Activated CD4-positive, alpha-beta T cell treated with anti-CD3 and anti-CD28 coated beads, Interleukin-2, amount 50 U/mL, for 1 hour (primary cell): ENCODE measurements at regions not wholly inside any gene's neighbourhood (a gene's known extent, or its start where the extent isn't known, plus 50 kb on each side); places are given as distances from the start of the nearest gene placed in this dataset.
"Not testable (repeated sequence)": the region's sequence is repeated elsewhere in the genome, so short reads cannot be mapped to it uniquely, and the experiment has no call there.

ENCODE experiments used
- DNase-seq: peaks from one replicate; pipeline ENCODE4 v3.0.0-alpha.2; 2020

DNA sequence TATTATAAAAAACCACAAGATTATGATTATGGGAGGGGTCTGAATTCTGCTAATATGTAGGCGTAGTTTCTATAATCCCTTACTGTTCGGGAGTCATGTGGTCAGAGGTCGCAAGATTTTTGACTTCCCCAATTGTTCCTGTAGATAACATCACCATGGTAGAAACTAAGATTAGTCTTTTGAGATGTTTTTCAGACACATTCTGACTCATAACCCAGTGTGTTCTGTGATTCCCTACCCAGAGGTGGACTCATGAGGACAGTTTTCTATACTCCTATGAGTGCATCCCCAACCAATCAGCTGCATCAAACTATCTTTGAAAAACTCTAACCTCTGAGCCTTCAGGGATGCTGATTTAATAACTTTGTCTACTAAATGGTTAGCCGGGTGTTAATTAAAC lies 175.5 kb downstream of the RFPL4B start:
- no peak for DNase-seq

DNA sequence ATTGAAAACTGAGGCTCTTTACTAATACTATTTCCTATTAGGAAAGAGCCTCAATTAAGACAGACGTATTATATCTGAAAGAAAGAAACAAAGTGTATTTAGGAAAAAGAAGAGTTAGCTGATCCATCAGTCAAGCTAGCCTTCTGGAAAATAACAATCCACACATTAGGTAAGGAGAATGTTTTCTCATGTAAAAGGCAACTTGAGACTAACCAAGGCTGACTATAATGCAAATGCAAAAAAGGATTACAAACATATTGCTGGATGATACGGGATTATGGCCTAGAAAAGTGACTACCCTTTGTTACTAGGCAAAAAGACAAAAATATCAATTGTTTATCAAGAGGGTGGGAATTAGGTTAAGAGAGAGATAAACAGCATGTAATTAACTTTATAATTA lies 176.9 kb downstream of the RFPL4B start:
- DNase-seq: no peak

DNA sequence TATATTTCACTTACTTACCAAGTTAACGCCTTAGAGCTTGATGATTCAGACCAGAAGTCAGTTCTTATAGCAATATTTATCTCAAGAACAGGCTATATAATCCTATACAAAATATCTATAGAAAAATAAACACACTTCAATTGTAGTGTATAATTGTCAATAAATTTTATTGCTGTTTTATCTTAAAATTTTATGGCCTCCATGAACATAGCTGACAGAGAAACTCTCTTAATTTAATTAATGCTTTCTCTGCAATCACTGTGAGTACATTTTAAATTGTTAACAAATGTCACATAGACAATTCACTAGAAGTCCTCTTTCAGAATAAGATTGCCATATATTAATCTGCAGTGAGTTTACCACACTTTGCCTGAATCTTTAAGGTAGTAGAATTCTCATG lies 178.6 kb downstream of the RFPL4B start:
- no peak for DNase-seq

DNA sequence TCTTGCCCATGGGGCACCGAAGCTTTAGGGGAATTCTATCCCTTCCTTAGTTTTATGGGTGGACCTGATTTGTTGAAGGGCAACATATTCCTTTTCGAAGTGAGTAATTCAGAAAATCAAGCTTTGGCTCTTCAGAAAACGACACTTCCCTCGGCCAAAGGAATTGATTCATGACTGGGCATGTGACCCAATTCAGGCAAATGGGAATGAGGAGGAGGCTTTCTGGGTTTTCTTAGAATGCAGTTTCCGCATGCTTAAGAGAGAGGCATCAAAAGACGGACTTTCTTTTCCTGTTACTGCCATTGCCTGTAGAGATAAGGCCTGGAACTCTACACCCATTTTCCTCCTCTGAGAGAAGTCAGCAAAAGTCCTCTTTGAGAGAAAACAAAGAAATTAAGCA lies 179.5 kb downstream of the RFPL4B start:
- DNase-seq: no peak

DNA sequence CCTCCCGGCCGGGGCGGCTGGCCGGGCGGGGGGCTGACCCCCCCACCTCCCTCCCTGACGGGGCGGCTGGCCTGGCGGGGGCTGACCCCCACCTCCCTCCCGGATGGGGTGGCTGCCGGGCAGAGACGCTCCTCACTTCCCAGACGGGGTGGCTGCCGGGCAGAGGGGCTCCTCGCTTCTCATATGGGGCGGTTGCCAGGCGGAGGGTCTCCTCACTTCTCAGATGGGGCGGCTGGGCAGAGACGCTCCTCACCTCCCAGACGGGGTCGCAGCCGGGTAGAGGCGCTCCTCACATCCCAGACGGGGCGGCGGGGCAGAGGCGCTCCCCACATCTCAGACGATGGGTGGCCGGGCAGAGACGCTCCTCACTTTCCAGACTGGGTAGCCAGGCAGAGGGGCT lies 181.2 kb downstream of the RFPL4B start:
- DNase-seq: not testable (repeated sequence)

DNA sequence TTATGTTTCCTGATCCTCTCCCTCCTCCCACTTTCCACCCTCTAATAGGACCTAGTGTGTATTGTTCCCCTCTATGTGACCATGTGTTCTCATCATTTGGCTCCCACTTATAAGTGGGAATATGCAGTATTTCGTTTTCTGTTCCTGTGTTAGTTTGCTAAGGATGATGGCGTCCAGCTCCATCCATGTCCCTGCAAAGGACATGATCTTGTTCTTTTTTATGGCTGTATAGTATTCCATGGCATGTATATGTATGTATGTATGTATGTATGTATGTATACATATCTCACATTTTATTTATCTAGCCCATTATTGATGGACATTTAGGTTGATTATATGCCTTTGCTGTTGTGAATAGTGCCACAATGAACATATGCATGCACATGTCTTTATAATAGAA lies 188.7 kb downstream of the RFPL4B start:
- DNase-seq: no peak

DNA sequence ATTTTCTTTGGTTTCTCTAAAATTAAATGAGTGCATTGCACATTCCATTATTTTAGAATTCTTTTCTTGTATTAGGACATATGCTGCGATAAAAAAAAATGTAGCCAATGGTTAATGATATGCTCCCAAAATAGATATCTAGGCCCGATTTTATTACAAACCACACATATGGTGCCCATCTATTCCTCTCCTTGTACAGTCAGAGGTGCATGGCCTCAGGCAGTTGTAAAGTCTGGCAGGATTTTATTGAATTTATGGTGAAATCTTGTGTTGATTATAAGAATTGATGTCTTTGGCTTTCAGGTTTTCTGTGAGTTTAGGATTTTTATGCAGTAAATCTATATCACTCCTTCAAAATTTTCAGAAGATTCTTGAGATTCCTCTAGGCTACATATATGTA lies 192.2 kb downstream of the RFPL4B start:
- DNase-seq: no peak

DNA sequence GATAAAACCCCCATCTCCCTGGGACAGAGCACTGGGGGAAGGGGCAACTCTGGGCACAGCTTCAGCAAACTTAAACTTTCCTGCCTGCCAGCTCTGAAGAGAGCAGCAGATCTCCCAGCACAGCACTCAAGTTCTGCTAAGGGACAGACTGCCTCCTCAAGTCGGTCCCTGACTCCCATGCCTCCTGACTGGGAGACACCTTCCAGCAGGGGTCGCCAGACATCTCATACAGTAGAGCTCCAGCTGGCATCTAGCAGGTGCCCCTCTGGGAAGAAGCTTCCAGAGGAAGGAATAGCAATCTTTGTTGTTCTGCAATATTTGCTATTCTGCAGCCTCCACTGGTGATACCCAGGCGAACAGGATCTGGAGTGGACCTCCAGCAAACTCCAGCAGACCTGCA lies 194.7 kb downstream of the RFPL4B start:
- not testable (repeated sequence) for DNase-seq

DNA sequence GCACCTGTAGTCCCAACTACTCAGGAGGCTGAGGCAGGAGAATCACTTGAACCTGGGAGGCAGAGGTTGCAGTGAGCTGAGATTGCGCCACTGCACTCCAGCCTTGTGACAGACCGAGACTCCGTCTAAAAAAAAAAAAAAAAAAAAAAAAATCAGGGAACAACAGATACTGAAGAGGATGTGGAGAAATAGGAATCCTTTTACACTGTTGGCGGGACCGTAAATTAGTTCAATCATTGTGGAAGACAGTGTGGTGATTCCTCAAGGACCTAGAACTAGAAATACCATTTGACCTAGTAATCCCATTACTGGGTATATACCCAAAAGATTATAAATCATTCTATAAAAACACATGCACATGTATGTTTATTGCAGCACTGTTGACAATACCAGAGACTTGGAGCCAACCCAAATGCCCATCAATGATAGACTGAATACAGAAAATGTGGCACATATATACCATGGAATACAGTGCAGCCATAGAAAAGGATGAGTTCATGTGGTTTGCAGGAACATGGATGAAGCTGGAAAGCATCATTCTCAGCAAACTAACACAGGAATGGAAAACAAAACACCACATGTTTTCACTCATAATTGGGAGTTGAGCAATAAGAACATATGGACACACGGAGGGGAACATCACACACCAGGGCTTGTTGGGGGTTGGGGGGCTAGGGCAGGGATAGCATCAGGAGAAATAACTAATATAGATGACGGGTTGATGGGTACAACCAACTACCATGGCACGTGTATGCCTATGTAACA lies 200.4 kb downstream of the RFPL4B start:
- not testable (repeated sequence) for DNase-seq

DNA sequence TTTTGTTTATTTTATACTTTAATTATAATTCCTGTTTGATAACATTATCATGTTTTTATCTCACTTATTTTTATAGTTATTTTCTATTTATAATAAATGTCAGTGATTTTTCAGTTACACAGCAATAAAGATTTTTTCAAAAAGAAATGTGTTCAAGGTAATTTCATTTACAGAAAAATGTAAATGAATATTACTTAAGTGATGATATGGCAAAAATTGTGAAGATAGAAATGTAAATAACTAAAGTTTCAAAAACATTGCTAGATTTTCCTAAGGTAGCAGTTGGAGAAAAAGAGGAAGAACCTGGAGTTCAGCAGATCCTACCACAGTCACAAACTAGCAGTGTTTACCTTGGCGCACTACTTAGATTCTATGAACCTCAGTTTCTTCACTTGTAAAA lies 202.6 kb downstream of the RFPL4B start:
- no peak for DNase-seq

DNA sequence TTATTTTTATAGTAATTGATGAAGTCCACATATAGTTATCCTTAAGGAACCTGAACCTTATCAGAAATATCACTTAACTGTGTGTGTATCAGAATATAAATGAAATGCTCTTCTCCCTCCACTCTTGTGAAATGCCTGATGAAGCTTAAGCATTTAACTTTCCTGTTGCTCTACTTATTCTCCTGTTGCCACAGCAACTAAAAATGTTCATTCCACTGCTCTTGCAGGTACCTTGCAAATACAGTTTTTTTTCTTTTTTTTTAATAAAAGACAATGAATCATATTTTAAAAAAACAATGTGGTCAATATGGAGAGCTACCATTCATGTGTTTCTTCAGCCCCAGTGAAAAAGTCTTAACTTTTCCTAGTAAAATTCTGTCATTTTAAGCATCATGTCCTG lies 210.3 kb downstream of the RFPL4B start:
- DNase-seq: no peak

DNA sequence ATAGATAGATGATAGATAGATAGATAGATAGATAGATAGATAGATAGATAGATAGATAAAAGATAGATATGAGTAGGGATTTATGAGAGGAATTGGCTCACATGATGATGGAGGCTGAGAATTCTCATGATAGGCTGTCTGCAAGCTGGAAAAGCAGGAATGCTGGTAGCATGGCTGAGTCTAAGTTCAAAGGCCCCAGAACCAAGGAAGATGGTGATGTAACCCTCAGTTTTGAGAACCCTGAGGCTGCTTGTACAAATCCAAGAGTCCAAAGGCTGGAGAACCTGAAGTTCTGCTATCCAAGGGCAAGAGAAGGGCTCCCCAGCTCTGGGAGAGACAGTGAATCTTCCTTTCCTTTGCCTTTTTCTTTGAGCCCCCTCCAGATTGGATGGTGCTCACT lies 210.8 kb downstream of the RFPL4B start:
- DNase-seq: no peak

DNA sequence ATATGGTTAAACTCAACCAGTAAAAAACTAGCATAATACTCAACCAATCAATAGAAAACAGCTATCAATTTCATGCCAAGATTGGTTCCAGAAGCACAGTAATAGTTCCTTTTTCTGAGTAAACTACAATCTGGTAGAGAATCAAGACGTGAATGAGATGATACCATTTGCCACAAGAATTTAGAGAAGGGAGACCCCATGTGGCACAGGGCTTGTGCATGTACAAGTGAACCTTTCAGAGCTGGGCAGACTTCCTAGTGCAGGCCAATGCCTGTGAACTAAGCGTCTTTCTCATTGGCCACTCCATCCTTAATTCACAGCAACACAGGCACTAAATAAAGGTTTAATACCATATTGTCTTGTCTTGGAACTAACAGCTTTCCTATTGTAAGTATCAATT lies 213.5 kb downstream of the RFPL4B start:
- no peak for DNase-seq

DNA sequence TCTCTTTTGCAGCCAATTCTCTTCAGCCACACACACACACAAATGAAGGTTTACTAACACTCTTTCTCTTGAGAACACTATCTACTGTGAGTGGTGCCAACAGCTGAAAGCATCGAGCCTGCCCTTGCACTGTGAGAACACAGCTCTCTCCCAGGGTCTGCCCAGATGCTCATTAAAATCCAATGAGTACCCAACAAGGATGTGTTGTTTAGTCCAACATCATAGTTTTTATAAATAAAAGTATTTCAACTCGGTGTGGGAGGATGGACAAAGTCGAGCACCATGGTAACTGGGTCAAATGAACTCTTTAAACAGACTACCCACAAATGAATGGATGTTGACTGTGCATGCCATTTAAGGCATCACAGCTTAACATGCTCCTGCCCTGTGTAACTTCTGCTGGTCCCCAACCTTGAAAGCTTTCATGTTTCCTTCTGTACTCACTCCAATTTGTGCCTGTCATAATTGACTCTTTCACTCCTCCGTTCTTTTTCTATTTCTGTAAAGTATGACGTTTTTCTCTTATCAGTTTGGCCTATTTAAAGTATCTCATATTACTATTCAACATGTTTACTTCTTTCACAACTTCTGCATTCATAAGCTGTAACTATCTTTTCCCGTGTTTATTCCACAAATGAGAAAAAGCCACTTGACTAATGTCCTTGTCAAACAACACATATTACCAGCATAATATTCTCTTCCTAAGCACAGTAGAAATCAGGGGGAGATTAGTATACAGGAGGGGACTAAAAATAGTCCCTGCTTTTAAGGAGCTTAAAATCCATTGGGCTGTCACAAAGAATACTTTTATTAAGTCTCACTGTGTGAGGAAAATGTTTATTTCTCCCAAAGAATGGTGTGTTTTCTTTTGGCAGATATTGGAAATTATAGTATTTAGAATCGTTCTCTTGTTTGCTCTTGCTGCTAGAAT lies 215.4 kb downstream of the RFPL4B start:
- DNase-seq: no peak

DNA sequence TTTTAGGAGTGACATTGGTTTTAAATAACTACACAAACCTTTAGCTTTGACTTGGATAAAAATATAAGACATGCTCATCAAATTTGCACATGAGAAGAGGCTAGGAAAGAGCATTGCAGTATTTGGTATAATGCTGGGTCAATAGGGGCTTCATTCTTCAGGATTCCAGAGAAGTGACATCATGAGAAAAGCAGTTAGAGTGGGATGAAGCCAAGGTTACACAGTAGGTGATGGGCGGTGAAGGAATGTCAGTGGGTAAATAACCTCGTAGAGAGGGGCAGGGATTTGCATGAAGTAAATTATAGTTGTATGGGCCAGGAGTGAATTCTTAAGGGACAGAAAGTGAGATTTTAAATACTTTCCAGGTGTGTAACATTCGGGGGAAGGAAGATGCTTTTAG lies 216.2 kb downstream of the RFPL4B start:
- no peak for DNase-seq

DNA sequence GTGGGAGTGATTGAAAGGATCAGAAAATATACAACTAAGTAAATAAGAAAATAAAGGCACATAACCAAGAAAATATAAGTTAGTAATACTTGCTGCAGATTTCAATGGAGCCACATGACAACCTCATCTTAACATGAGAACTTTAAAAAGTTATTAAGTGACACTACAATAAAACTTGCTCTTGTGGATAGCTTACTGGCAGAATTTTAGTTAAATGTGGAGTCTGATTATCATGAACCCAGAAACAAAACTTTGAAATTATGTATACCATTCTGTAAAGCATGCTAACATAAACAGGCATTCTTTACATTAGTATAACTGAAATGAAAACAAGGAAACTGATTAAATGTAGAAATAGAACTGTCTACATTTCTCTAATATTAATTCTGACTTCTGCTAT lies 220.9 kb downstream of the RFPL4B start:
- no peak for DNase-seq

DNA sequence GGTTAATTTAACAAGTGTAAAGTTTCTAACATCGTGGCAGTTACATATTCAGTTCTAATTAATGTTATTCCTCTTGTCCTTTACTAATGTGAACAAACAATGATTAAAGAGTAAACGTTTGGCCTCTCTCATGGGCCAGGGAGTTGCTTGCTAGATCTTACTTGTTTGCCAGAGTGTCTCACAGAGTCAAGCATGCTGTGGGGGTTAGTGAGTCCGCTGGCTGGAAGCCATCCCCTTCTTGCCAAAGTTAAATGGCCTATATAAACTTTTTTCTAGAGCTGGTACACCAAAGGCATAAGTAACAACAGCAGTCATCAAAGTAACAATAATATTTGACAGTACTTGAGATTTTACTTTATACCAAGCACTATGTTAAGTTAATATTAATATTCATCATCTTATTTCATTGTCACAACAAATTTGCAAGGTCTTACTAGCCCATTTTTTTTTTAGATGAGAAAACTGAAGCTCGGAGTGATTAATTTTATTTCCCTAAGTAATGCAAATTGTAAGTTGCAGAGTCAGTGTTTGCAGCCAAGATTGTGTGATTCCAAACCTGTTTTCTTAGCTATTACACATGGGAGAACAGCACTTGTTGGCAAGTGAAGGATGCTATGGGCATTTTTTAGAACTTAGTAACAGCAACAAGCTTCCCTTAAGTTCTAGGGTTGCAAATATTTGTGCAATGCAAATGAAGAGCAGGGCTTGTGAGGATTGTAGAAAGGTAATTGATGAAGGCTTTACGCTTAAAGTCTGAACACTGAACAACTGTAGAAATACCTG lies 224.5 kb downstream of the RFPL4B start:
- no peak for DNase-seq

DNA sequence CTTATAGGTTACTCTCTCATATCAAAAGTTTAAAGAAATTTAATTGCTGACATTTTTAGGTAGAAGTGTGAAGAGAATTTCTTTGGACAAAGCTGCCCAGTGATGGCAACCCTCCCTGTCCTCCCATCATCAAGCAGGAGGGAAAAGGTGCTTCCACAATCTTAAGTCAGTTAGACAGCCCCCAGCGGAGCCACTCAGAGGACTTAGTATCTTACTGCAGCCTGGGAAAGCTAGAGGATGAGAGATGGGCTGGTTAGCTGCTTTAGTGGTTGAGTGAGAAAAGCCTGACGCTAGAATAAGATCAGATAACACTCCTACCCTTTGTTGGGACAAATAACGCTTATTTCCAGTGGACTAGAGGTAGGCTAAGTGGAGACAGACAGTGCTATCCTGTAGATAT lies 227.1 kb downstream of the RFPL4B start:
- no peak for DNase-seq

DNA sequence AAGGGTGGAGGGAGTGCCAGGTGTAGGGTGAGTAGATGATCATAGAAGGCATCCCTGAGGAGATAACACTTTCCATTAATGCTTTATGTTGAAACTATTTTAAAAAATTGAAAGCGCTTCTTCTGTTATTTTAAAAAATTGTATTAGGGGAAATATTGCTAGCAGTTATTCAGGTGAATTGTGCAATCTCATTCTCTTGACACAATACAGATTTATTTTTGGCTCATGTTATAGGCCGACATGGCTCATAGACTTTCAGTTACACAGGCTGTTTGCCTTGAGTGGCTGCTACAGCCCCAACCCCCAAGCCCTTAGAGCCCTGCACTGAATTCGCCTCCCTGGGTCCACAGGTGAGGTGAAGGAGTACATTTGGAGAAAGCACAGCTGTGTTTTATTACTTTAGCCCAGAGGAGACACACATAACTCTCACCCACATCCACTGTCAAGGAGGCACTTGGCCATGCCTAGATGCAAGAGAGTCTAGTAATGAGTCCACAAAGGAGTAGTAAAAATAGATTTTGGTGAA lies 228.2 kb downstream of the RFPL4B start:
- DNase-seq: no peak

DNA sequence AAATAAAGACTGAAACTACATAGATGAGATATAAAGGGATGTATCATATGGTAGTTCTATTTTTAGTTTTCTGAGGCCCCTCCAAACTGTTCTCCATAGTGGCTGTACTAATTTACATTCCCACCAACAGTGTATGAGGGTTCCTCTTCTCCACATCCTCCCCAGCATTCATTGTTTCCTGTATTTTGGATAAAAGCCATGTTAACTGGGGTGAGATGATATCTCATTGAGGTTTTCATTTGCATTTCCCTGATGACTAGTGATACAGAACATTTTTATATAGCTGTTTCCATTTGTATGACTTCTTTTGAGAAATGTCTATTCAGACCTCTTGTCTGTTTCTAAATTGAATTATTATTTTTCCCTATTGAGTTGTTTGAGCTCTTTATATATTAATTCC lies 229.3 kb downstream of the RFPL4B start:
- DNase-seq: no peak

DNA sequence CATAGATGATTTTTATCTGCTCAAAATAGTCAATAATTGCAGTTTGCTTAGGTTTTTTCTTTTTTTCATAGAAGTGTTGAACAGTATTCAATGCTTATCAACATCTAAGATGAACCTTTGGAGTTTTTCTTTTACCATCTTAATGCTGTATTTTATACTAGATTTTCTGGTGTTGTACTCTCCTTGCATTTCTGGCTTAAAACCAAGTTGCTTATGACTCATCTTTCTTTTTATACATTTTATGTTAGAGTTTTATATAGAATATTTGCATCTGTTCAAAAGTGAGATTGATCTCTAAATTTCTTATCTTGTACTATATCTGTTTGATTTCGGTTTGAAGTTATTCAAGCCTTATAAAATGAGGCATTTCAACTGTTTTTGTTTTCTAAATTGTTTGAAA lies 232.5 kb downstream of the RFPL4B start:
- no peak for DNase-seq

DNA sequence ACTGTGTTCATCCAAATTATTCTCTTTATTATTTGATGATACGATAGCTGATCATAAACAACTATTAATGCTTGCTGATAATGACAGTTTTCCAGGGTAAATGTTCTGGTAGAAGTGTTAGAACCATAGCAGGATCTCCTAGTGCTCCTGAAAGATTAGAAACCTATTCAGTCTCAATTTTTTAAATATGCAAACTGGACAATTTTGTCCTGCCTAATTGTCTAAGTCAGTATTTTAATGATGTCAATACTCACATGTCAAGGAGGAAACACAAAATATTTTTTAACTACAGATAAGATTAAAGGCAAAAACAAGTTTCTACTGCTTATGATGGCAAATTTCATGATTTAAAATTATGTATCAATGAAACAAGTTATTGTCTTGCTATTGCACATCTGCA lies 233.9 kb downstream of the RFPL4B start:
- DNase-seq: no peak

DNA sequence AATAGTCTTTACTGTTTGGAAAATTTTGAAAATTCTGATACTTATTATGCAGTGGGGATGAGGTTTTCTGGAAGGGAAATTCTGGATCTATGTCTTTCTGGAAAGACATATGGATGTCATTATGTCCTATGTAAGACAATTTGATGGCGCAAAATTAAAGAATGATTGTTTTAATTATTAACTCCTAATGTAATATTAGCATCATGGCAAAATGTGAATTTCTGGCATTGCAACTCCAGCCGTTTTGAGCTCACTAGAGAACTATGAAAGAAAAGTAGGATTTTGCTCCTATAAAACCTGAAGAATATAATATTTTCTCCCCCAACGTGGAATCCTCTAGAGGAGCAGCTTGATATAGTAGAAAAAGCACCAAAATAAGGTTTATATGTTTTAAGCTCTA lies 243.2 kb downstream of the RFPL4B start:
- no peak for DNase-seq
